CD4-positive, CD25-positive, alpha-beta regulatory T cell (primary cell): ENCODE measurements at regions not wholly inside any gene's neighbourhood (a gene's known extent, or its start where the extent isn't known, plus 50 kb on each side); places are given as distances from the start of the nearest gene placed in this dataset.

Experiments used
- ATAC-seq, 2 donors: fragments of 150-1000 bp; cut with Tn5 transposase; one replicate each; pipeline ENCODE4 v1.10.0; 2021; ENCODE audit warnings: low read depth in 2 of 2, moderate number of reproducible peaks in 2 of 2, moderate library complexity in 1 of 2
- DNase-seq, 3 donors: peaks; one replicate each; pipeline versions ENCODE4 v3.0.0 to v3.0.0-alpha.2; 2012 to 2022; ENCODE audit warnings: mixed read lengths in 1 of 3
- H3K27ac ChIP-seq: one replicate; pipeline ENCODE4 v1.7.0; 2013; ENCODE audit warnings: mild to moderate bottlenecking, low read length; ENCODE audit not compliant: insufficient read depth, poor library complexity, severe bottlenecking
- H3K27me3 ChIP-seq: one replicate; pipeline ENCODE4 v1.7.0; 2013; ENCODE audit warnings: low read length; ENCODE audit not compliant: control insufficient read depth, insufficient read depth
- H3K36me3 ChIP-seq: one replicate; pipeline ENCODE4 v1.7.0; 2013; ENCODE audit warnings: mild to moderate bottlenecking, low read length, moderate library complexity; ENCODE audit not compliant: control insufficient read depth, insufficient read depth
- H3K4me1 ChIP-seq: 2 replicates; pipeline ENCODE4 v1.7.0; 2013; ENCODE audit warnings: mild to moderate bottlenecking, low read length; ENCODE audit not compliant: insufficient read depth, control insufficient read depth, poor library complexity, severe bottlenecking
- H3K4me3 ChIP-seq: one replicate; pipeline ENCODE4 v1.7.0; 2013; ENCODE audit warnings: low read depth, mild to moderate bottlenecking, low read length, moderate library complexity
- H3K9me3 ChIP-seq, 2 experiments: 1 replicate in 1 of 2; 2 replicates in 1 of 2; pipeline ENCODE4 v1.7.0; 2013; ENCODE audit warnings: low read length in 2 of 2, mild to moderate bottlenecking in 1 of 2, moderate library complexity in 1 of 2; ENCODE audit not compliant: control insufficient read depth in 2 of 2
- H3K27ac Mint-ChIP-seq, 3 donors: one replicate each; pipeline ENCODE4 v1.8.0; 2020 to 2022; ENCODE audit warnings: mild to moderate bottlenecking in 3 of 3, mixed read lengths in 3 of 3, moderate library complexity in 2 of 3
- H3K27me3 Mint-ChIP-seq: one replicate; pipeline ENCODE4 v1.8.0; 2022; ENCODE audit warnings: mild to moderate bottlenecking, mixed read lengths
- H3K36me3 Mint-ChIP-seq: one replicate; pipeline ENCODE4 v1.8.0; 2020; ENCODE audit warnings: mixed read lengths
- H3K4me1 Mint-ChIP-seq, 4 donors: one replicate each; pipeline ENCODE4 v1.8.0; 2020 to 2022; ENCODE audit warnings: mixed read lengths in 4 of 4, mild to moderate bottlenecking in 1 of 4
- H3K4me3 Mint-ChIP-seq, 4 donors: one replicate each; pipeline ENCODE4 v1.8.0; 2020 to 2022; ENCODE audit warnings: mild to moderate bottlenecking in 4 of 4, mixed read lengths in 4 of 4, moderate library complexity in 3 of 4
- H3K9me3 Mint-ChIP-seq, 7 donors: one replicate each; pipeline ENCODE4 v1.8.0; 2020 to 2022; ENCODE audit warnings: mixed read lengths in 7 of 7, mild to moderate bottlenecking in 3 of 7, moderate library complexity in 2 of 7

GRCh38 chr6:51360287-51360686 lies 541.6 kb downstream of the TFAP2B start:
- no peak for DNase-seq
- Mint-ChIP-seq H3K4me3 (no peak overlapping the region), H3K36me3 (no peaks in the 10 kb centered on the region), H3K27ac (no peak overlapping the region), H3K9me3 (peaks cover 0 to 5% (median 0%) of the 10 kb centered on the region in 7 donors), H3K27me3 (no peaks in the 10 kb centered on the region), H3K4me1 (no peaks in the 10 kb centered on the region)
- no peak for ATAC-seq
- Histone ChIP-seq H3K27me3 (no peaks in the 10 kb centered on the region), H3K9me3 (no peaks in the 10 kb centered on the region), H3K4me1 (no peaks in the 10 kb centered on the region), H3K36me3 (no peaks in the 10 kb centered on the region), H3K27ac (no peak overlapping the region), H3K4me3 (no peak overlapping the region)

GRCh38 chr6:51365566-51365965 lies 546.9 kb downstream of the TFAP2B start:
- no peak overlapping the region for H3K27ac Mint-ChIP-seq
- H3K9me3 Mint-ChIP-seq = peaks cover 0 to 5% (median 0%) of the 10 kb centered on the region in 7 donors
- Histone ChIP-seq H3K4me1 (no peaks in the 10 kb centered on the region), H3K27ac (no peak overlapping the region), H3K36me3 (no peaks in the 10 kb centered on the region), H3K27me3 (no peaks in the 10 kb centered on the region), H3K4me3 (no peak overlapping the region), H3K9me3 (no peaks in the 10 kb centered on the region)
- no peaks in the 10 kb centered on the region for H3K4me1 Mint-ChIP-seq
- no peaks in the 10 kb centered on the region for H3K27me3 Mint-ChIP-seq
- no peaks in the 10 kb centered on the region for H3K36me3 Mint-ChIP-seq
- DNase-seq (no peak), ATAC-seq (no peak)
- no peak overlapping the region for H3K4me3 Mint-ChIP-seq

GRCh38 chr6:51369485-51369884 lies 550.8 kb downstream of the TFAP2B start:
- Mint-ChIP-seq H3K27ac (no peak overlapping the region), H3K4me1 (no peaks in the 10 kb centered on the region), H3K36me3 (no peaks in the 10 kb centered on the region)

GRCh38 chr6:51382847-51383246 lies 564.2 kb downstream of the TFAP2B start:
- no peak overlapping the region for H3K4me3 ChIP-seq
- no peaks in the 10 kb centered on the region for H3K27me3 ChIP-seq
- Mint-ChIP-seq H3K27me3 (no peaks in the 10 kb centered on the region), H3K9me3 (peaks cover 0 to 18% (median 2%) of the 10 kb centered on the region in 7 donors), H3K4me1 (no peaks in the 10 kb centered on the region), H3K27ac (no peak overlapping the region), H3K4me3 (no peak overlapping the region), H3K36me3 (no peaks in the 10 kb centered on the region)
- no peaks in the 10 kb centered on the region for H3K36me3 ChIP-seq
- H3K4me1 ChIP-seq = no peaks in the 10 kb centered on the region
- ATAC-seq (no peak), DNase-seq (no peak)
- peaks cover 0 to 2% of the 10 kb centered on the region in 2 experiments for H3K9me3 ChIP-seq
- no peak overlapping the region for H3K27ac ChIP-seq

More at GRCh38 chr6:51369485-51369884, 550.8 kb downstream of the TFAP2B start:
- H3K27me3 ChIP-seq = no peaks in the 10 kb centered on the region
- DNase-seq = no peak
- H3K4me1 ChIP-seq = no peaks in the 10 kb centered on the region
- no peaks in the 10 kb centered on the region for H3K27me3 Mint-ChIP-seq
- no peak overlapping the region for H3K4me3 Mint-ChIP-seq
- H3K9me3 ChIP-seq = no peaks in the 10 kb centered on the region
- ATAC-seq = no peak
- no peak overlapping the region for H3K4me3 ChIP-seq
- peaks cover 0 to 9% (median 2%) of the 10 kb centered on the region in 7 donors for H3K9me3 Mint-ChIP-seq
- H3K27ac ChIP-seq = no peak overlapping the region
- H3K36me3 ChIP-seq = no peaks in the 10 kb centered on the region

- no peak overlapping the region for H3K27ac Mint-ChIP-seq
- ATAC-seq = no peak
- H3K4me1 Mint-ChIP-seq = no peaks in the 10 kb centered on the region
- no peak overlapping the region for H3K27ac ChIP-seq
- H3K4me3 ChIP-seq = no peak overlapping the region
- H3K27me3 Mint-ChIP-seq = no peaks in the 10 kb centered on the region
- DNase-seq = no peak
- no peaks in the 10 kb centered on the region for H3K36me3 Mint-ChIP-seq
- H3K27me3 ChIP-seq = no peaks in the 10 kb centered on the region
- H3K4me1 ChIP-seq = no peaks in the 10 kb centered on the region
- H3K9me3 ChIP-seq = peaks cover 0 to 2% of the 10 kb centered on the region in 2 experiments
- no peak overlapping the region for H3K4me3 Mint-ChIP-seq
- H3K9me3 Mint-ChIP-seq = peaks cover 0 to 9% (median 2%) of the 10 kb centered on the region in 7 donors
- H3K36me3 ChIP-seq = no peaks in the 10 kb centered on the region
These were observed 566.1 kb downstream of the TFAP2B start for GRCh38 chr6:51384736-51385135.

GRCh38 chr6:51386347-51386836 lies 567.7 kb downstream of the TFAP2B start:
- Histone ChIP-seq H3K4me1 (no peaks in the 10 kb centered on the region), H3K27me3 (no peaks in the 10 kb centered on the region), H3K9me3 (peaks cover 0 to 2% of the 10 kb centered on the region in 2 experiments), H3K4me3 (no peak overlapping the region), H3K36me3 (no peaks in the 10 kb centered on the region), H3K27ac (no peak overlapping the region)
- no peak overlapping the region for H3K27ac Mint-ChIP-seq
- no peaks in the 10 kb centered on the region for H3K36me3 Mint-ChIP-seq
- H3K9me3 Mint-ChIP-seq = peaks cover 0 to 5% (median 2%) of the 10 kb centered on the region in 7 donors
- no peaks in the 10 kb centered on the region for H3K27me3 Mint-ChIP-seq
- ATAC-seq = no peak
- no peaks in the 10 kb centered on the region for H3K4me1 Mint-ChIP-seq
- DNase-seq = no peak
- no peak overlapping the region for H3K4me3 Mint-ChIP-seq

GRCh38 chr6:51387907-51388306 lies 569.2 kb downstream of the TFAP2B start:
- Mint-ChIP-seq H3K4me3 (no peak overlapping the region), H3K4me1 (no peaks in the 10 kb centered on the region), H3K36me3 (no peaks in the 10 kb centered on the region), H3K27me3 (no peaks in the 10 kb centered on the region), H3K9me3 (peaks cover 0 to 8% (median 0%) of the 10 kb centered on the region in 7 donors), H3K27ac (no peak overlapping the region)
- Histone ChIP-seq H3K4me3 (no peak overlapping the region), H3K9me3 (peaks cover 0 to 2% of the 10 kb centered on the region in 2 experiments), H3K36me3 (no peaks in the 10 kb centered on the region), H3K4me1 (no peaks in the 10 kb centered on the region), H3K27me3 (no peaks in the 10 kb centered on the region), H3K27ac (no peak overlapping the region)
- no peak for ATAC-seq
- no peak for DNase-seq

- no peak for ATAC-seq
- no peaks in the 10 kb centered on the region for H3K4me1 ChIP-seq
- Mint-ChIP-seq H3K36me3 (no peaks in the 10 kb centered on the region), H3K4me3 (no peak overlapping the region), H3K9me3 (peaks cover 0 to 8% (median 0%) of the 10 kb centered on the region in 7 donors), H3K4me1 (no peaks in the 10 kb centered on the region), H3K27me3 (no peaks in the 10 kb centered on the region), H3K27ac (no peak overlapping the region)
- no peak for DNase-seq
- H3K36me3 ChIP-seq = no peaks in the 10 kb centered on the region
- no peak overlapping the region for H3K4me3 ChIP-seq
- H3K9me3 ChIP-seq = no peaks in the 10 kb centered on the region
- H3K27ac ChIP-seq = no peak overlapping the region
- H3K27me3 ChIP-seq = no peaks in the 10 kb centered on the region
These were observed 575.4 kb downstream of the TFAP2B start for GRCh38 chr6:51394061-51394460.
